AG04449 (cell line): ENCODE measurements at regions not wholly inside any gene's neighbourhood (a gene's known extent, or its start where the extent isn't known, plus 50 kb on each side); places are given as distances from the start of the nearest gene placed in this dataset.

Source experiments
- CTCF ChIA-PET: fragments of 350-600 bp; formaldehyde crosslinking; extraction: SDS; loops from one replicate; lab custom pipeline; 2021; ENCODE audit warnings: antibody characterized with exemption; lab: Yijun Ruan, JAX
- POLR2A ChIA-PET: fragments of 400-600, 350-600 bp; formaldehyde crosslinking; extraction: SDS; loops from one replicate; lab custom pipeline; 2020; ENCODE audit warnings: antibody characterized with exemption, inconsistent platforms; lab: Yijun Ruan, JAX
- DNase-seq: peaks from one replicate; pipeline ENCODE4 v3.0.0-alpha.2; 2010; ENCODE audit warnings: low read depth, low spot score
- H3K4me3 ChIP-seq: 2 replicates; pipeline ENCODE4 v1.5.1; 2011; ENCODE audit warnings: low read depth, mild to moderate bottlenecking, control low read depth, low read length
- CTCF ChIP-seq: IDR thresholded peaks from one replicate; pipeline ENCODE4 v1.5.1; 2011; ENCODE audit warnings: mild to moderate bottlenecking, moderate library complexity, low read length, control low read depth, inconsistent platforms; ENCODE audit not compliant: insufficient read depth; ENCODE audit errors: missing control alignments

DNA sequence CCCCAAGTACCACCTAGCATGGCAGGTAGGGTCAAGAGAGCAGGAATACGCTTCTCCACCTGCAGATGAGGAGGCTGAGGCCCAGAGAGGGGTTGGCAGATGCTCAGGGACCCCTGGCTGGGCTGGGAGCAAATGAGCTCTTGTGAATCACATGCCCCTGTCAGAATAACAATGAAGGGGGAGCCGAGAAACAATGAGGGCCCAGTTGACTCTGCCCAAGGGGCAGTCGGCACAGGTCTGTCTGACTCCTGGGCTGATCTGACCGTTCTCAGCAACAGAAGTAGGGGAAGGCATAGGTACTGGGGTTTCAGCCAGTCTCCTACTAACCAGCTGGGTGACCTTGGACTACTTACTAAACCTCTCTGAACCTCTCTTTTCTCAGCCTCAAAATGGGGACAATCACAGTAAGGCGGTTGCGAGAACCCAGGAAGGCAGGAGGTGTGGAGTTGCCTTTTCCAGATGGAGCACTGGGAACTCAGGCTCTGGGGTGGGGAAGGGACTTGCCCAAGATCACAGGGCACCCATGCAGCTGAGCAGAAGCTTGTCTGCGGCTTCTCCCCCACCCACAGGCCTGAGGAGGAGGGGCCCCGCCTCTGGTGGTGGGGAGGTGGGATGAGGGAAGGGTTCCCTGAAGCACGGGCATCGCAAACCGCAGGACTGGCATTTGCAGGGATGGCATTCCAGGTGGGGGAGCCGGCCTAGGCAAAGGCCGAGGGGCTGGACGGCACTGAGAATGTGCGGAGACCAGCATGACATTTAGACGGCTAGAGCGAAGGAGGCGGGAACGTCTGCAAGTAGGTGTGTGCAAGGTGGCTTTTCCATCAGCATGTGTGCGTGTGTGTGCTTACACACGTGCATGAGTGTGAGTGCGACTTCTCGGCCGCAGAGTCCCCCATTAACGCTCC is 163.0 kb downstream of the MN1 start:
- CTCF ChIA-PET = no interaction called here
- no peak overlapping the region for H3K4me3 ChIP-seq
- POLR2A ChIA-PET = no interaction called here
- no peak for TF ChIP-seq CTCF
- no peak for DNase-seq

DNA sequence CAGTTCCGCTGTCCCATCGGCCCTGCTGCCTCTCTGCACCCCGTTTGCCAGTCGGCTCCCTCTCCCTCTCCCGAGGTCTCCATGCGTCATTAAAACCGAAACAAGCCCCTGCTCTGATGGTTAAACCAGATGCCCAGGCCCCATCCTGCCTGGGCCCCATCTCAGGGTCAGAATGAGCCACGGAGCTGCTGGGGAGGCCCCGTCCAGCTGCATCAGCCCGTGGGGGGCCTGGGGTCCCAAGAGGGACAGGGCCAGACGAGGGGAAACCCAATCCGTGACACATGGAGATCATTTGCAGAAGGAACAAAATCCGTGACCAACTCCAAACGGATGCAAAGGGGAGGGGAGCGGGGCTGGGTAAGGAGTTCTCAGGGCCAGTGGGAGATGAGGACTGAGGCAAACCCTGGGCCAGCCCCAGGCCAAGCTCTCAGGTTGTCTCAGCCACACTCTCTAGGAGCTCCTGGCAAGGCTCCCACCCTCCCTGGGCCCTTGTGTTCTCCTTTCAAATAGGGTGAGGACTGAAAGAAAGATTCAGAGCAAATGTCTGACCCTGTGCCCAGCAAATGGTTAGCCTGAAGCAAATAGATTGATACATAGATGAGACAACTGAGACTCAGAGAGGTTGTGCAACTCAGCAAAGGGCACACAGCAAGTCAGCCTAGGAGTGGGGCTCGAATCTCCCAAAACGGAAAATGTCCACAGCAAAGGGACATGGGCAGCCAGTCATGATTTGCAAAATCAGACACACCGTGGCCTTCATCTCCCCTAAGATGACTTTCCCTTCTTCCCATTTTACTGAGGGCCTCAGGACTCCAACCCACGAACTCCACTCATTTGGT is 162.1 kb downstream of the MN1 start:
- POLR2A ChIA-PET = no interaction called here
- no peak for TF ChIP-seq CTCF
- DNase-seq = no peak
- CTCF ChIA-PET = interaction anchor here (0.8 kb wide), 1 partner anchor 37 kb away, joined by 3 read pairs; no protein-coding TSS in a partner anchor
- H3K4me3 ChIP-seq = no peak overlapping the region

- DNase-seq = no peak
- no peak overlapping the region for H3K4me3 ChIP-seq
- ChIA-PET CTCF (no interaction called here), POLR2A (no interaction called here)
- TF ChIP-seq CTCF = no peak
Measured at GRCh38 chr22:27641049-27641795, 160.3 kb downstream of the MN1 start.

DNA sequence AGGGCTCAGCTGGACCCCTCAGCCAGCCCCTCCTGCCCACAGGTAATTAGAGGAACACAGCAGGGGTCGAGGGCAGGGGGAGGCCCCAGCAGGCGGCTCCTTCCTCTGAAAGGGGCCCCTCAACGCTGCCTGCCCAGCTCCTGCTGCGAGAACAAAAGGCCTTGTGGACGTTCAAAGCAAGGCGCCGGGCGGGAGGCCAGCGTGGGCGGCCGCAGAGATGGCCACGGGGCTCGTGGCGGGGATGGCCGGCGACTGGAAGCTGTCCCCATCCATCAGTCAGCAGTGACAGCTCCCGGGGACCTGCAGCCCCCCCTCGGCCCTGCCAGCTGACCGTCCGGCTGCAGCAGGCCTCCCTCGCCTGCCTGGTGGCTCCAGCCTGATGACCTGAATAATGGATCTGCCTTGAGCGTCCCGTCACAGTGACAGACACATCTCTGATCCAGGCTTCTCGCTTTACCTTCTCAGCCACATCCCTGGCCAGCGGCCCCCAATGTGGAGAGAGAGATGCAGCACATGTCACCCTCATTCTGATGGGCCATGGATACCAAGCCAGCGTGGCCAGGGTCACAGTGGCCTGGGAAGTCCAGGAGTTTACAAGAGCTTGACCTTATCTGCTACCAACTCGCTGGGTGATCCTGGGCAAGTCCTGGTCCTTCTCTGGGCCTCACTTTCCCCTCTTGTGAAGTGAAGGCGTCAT is 159.3 kb downstream of the MN1 start:
- DNase-seq = no peak
- ChIA-PET POLR2A (no interaction called here), CTCF (no interaction called here)
- no peak for TF ChIP-seq CTCF
- H3K4me3 ChIP-seq = no peak overlapping the region

DNA sequence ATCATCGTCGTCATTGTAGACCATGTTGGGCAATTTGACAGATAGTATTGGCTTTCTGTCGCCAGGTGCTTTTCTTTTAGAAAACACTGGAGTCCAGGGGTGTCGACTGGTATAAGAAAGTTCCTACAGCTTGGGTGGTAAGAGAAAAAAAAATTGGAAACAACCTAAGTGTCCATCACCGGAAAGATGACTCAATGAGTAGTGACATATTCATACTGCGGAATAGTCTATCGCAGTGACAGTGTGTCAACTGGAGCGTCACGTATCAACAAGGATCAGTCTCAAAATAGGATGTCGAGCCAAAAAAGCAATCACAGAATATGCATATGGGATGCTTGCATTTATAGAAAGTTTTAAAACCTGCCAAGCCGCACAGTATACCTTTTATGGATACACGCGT is 157.6 kb downstream of the MN1 start:
- POLR2A ChIA-PET = interaction anchor here (0.7 kb wide), 1 partner anchor 109 kb away, joined by 4 read pairs; no protein-coding TSS in a partner anchor

More for the DNA sequence above, 157.6 kb downstream of the MN1 start:
- no peak for TF ChIP-seq CTCF
- no peak for DNase-seq
- CTCF ChIA-PET = interaction anchor here (0.6 kb wide), 1 partner anchor 245 kb away, joined by 3 read pairs; no protein-coding TSS in a partner anchor
- no peak overlapping the region for H3K4me3 ChIP-seq
